Mucosa of gallbladder (tissue), 1 donor: ENCODE measurements at regions not wholly inside any gene's neighbourhood (a gene's known extent, or its start where the extent isn't known, plus 50 kb on each side); places are given as distances from the start of the nearest gene placed in this dataset.
A peak's percentile ranks its signal among the peaks of the same experiment; 100 is the strongest.

Source experiments
- DNase-seq: peaks from one replicate; pipeline ENCODE4 v3.0.0-alpha.2; 2020; ENCODE audit warnings: low spot score
- donor health status: DM: no; HTN: no; CAD: no.

- no peak for DNase-seq
Measured at GRCh38 chr3:72344236-72344635, 504.0 kb downstream of the SHQ1 start.

- DNase-seq: no peak
Measured at GRCh38 chr3:72343078-72343477, 505.2 kb downstream of the SHQ1 start.

- DNase-seq: no peak
Measured at GRCh38 chr3:72342450-72342849, 505.8 kb downstream of the SHQ1 start.

GRCh38 chr3:72341920-72342319, 506.3 kb downstream of the SHQ1 start:
- DNase-seq: no peak

DNA sequence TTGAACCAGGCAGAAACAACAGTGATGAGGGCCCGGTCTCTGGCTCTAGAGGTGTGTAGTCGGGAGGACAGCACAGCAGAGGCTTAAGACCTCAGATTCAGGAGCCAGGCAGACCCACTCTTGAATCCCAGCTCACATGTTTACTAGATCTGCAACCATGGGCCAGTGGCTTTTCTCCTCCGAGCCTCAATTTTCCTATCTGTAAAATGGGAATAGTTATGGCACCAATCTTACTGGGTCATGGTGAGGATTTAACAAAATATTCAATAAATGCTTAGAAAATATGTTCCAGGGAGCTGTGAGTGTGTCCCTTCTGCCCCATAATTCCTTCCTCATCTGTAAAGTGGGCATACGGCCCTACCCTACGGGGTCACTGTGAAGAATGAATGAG, 506.9 kb downstream of the SHQ1 start:
- no peak for DNase-seq

DNA sequence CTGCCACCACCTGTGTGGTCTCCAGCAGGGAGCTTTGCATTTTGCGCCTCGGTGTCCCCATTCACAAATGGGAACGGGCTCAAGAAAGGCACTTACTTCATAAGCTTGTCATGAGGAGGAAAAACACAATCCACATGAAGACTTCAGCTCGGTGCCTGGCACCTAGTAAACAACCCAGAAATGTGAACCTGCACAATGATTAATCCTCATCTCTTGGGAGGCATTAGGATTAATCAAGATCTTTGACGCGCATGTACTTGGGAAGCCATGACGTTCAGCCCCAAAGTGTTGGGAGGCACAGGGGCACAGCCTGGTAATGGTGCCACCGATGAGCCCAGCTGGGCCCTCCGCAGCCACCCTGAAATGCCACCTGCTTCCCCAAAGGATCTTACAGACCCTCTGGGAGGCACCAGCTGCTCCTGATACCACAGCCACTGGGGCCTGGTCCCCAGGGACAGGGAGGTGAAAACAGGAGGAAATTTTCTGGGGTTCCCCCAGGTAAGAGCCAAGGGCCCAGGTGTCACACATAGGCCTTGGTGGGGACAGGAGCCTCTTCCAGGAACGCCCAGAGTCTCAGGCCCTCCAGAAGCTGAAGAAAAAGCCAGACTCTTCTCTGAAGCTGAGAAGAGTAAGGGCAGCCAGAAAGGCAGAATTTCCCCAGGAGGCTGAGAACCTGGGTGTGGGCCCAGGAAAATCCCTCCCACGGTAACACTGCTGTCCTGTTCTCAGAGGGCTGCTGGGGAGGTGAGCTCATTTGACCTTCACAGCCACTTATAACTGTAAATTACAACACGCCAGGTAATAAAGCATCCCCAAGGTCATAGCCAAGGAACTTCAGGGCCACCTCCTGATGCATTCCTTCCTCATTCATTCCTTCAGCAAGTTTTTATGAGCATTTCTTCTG, 507.5 kb downstream of the SHQ1 start:
- DNase-seq: no peak

DNA sequence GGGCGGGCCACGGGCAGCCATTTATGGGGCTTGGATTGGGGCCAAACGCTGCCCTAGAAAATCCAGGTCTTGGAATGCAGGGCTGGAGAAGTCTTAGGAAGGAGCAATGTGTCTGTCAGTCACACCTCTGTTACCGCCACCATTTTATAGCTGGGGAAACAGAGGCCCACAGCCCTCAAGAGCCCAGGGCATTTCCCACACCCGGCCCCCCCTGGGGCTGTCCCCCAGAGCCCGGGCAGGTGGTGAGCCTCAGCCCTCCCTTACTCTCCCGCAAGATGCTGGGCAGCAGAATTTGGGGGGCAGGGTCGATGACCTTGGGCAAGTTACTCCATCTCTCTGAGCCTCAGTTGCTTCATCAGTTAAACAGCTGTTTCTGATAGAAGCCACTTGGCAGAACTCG, 508.2 kb downstream of the SHQ1 start:
- no peak for DNase-seq

GRCh38 chr3:72339670-72340030, 508.6 kb downstream of the SHQ1 start:
- no peak for DNase-seq

DNA sequence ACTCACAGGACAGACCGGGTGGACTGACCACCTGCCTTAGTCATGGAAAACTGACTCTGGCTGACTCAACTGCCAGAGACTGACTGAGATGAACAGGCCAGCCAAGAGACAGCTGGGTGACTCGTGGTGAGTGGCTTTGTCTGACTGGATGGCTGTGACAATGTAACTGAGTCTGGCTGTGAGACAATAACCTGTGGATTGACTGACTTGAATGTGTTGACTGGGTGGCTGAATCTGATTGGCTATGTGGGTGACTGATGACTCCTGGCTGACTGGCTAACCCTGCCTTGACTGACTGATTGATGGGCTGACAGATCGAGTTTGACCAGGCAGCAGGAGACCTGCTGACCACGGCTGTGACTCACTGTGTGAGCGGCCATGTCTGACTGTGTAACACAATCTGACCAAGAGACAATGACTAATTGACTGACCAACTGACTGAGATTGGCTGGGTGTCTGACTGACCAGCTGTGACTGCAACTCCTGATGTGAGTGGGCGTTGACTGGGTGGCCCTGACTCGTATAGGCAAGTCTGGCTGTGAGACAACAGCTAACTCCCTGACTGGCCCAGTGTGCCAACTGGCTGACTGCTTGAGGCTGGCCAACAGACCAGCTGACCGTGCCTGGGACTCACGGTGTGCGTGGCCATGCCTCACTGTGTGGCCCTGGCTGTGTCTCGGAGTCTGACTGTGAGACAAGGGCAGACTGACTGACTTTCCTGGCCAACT, 509.1 kb downstream of the SHQ1 start:
- no peak for DNase-seq

DNA sequence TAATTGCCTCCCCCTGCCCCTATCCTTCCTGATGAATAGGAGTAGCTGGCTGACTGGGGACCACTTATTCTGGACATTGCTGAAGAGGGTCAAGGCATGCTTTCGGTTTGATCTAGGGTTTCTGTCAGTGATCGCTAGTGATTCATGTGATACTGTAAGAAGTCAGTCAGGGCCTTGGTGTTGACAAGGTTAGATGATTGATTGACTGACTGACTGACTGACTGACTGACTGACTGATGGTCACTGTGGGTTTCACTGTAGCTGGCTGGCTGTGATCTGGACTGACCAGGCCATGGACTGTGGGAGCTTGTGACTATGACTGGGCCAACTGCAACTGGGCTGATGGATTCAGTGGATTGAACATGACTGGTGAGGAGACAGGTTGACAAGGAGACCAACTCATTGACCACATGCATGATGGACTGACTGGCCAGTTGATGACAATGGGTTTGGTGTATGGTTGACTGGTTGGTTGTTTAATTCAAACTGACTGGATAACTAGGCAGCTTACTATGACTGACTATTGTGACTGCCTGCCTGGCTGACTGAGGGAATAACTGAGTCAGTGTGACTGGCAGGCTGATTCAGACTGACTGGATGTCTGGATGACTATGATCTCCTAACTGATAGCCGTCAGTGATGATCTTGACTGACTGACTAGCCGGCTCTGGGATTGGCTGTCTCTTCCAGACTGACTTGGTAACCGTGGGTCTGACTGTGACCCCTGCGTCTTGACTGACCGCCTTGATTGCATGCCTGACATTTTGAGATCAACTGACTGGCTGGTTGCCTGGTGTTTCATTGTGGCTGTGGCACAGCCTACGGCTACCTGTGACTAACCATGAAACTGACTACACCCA, 509.9 kb downstream of the SHQ1 start:
- DNase-seq: no peak

DNA sequence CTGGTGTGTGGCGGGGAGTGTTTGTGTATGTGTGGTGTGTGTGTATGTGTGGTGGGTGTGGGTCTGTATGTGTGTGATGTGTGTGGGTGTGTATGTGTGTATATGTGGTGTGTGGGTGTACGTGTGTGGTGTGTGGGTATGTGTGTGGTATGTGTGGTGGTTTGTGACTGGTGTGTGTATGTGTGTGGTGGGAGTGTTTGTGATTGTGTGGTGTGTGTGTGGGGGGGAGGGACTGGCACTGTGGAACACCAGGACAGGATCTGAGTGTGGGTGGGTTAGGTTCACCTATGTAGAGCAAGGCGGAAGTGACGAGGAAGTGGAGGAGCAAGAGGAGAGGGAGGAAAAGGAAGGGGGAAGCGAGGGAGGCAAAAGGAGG, 510.8 kb downstream of the SHQ1 start:
- DNase-seq: no peak

GRCh38 chr3:72336821-72337479, 511.3 kb downstream of the SHQ1 start:
- peak; percentile 83 for DNase-seq

DNA sequence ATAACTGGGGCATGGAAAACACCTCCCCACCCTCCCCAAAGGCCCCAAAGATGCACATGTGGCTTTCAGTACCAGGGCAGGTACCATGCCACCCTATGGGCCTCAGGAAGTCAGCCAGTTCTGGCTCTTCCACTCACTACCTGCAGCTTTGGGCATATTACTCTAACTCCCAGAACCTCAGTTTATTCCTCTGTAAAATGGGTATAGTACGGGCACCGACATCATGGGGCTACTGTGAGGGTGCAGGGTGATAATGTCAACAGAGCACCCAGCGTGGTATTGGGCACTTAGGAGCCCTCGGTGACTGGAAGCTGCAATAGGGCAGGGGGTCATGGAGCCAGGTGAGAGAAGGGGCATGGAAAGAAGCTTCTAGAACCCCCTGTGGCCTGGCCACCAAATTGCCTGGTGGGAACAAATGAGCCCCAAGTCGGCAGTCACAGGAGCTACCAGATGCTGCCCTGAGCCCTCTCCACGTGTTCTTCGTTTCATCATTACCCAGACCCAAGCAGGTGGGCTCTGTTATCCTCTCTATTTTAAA, 512.1 kb downstream of the SHQ1 start:
- DNase-seq: no peak

DNA sequence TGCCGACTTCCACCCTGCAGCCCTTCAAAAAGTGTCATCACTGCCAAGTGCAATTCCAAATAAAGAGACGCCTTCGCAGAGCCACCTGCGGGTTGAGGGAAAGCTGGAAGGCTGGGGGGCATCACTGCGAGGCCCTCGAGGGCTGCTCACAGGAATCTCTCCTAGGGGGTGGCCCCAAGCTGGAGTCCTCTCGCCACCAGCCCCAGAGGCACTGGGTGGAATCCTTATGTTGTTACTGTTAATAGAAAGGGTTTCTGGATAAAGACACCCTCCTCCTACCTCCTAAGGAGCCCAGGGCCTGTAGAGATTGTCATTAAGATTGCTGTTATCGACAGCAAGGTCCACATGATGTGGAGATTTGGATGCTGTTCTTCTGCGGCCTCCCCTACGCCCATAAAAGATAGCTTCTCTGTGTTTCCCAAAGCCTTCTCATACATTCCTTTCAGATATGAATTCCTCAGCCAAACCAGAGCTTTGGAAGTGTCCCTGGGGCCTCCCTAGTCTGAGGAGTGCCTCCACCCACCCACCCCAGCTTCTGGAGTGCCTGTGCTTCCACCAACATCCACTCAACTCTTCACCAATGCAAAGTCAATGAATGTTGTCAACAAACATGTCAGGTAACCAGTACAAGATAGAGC, 512.7 kb downstream of the SHQ1 start:
- DNase-seq: no peak

DNA sequence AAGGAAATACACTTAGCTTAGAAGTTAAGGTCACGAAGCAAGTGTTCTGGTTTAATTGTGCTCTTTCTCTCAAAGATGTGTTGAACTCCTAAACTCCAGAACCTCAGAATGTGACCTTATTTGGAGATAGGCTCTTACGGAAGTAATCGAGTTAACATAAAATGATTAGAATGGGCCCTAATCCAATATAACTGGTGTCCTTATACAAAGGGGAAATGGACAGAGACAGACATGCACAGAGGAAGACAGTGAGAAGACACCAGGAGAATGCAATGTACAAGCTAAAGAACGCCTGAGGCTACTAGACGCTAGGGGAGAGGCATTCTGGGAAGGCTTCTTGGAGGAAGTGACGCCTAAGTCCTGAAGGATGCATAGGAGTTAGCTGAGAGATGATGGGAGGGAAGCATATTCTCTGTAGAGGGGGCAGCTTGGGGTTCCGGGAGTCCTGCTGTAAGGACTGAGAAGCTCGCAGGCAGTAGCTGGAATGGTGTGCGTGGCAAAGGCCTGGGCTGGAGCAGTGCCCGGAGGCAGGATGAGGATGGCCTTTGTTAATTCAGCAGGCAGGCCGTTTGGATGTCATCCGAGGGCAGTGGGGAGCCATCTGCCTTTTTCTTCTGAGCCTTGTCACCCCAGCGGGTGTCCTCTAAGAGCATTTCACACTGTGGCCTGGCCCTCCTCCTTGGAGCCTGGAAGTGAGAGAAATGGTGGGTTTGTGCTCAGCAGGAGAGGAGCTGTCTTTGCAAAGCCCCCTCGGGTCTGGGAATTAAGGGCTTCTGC, 513.4 kb downstream of the SHQ1 start:
- no peak for DNase-seq

- DNase-seq: no peak
Measured at GRCh38 chr3:72332689-72333088, 515.6 kb downstream of the SHQ1 start.

DNA sequence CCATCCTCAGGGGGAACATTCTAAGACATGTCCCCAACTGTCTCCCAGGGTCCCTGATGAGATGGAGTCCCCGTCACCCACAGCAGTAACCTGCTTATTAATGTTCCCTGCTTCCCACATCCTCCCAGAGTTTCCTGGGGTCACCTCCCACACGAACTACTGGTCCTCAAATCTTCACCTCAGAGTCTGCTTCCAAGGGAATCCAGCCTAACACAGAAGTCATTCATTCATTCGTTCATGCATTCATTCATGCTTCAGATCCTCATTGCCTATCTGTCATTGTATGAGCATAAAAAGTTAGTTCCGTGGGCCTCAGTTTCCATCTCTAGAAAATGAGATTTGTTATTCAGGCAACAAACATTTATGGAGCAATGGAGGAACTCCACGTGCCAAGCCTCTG, 516.2 kb downstream of the SHQ1 start:
- no peak for DNase-seq

GRCh38 chr3:72331076-72331475, 517.2 kb downstream of the SHQ1 start:
- no peak for DNase-seq

DNA sequence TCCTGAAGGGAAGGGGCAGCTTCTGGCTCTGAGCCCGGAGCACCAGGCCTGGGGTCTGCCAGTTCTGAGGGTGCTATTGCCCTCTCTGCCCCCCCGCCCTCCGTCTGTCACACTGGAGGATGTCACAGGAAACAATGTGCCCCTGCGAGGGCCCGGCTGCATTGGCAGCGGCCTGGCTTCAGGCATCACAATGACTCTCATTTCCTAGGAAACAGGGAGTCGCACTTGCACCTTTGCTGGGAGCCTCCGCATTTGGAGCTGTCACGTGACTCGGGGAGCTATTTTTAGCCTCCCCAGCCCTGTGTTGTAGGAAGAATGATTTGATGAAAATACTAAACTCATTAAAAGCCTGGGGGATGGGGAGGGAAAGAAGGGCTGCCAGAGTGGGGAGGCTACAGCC, 518.9 kb downstream of the SHQ1 start:
- no peak for DNase-seq

- DNase-seq: no peak
Measured at GRCh38 chr3:72328755-72329277, 519.4 kb downstream of the SHQ1 start.
